Hepatocyte (in vitro differentiated cells): ENCODE measurements at regions not wholly inside any gene's neighbourhood (a gene's known extent, or its start where the extent isn't known, plus 50 kb on each side); places are given as distances from the start of the nearest gene placed in this dataset.
A peak's percentile ranks its signal among the peaks of the same experiment; 100 is the strongest.

Experiments
- CTCF ChIP-seq: fragments of 200-600 bp; sonication (generic); IDR thresholded peaks from 2 replicates; pipeline ENCODE4 v1.5.1; 2016; ENCODE audit warnings: antibody characterized with exemption, mild to moderate bottlenecking; ENCODE audit not compliant: poor library complexity
- EZH2 ChIP-seq: fragments of 200-600 bp; sonication (generic); IDR thresholded peaks from 2 replicates; pipeline ENCODE4 v1.6.1; 2016; ENCODE audit warnings: antibody characterized with exemption, mild to moderate bottlenecking, borderline replicate concordance

GRCh38 chr3:182618085-182618732, 175.1 kb upstream of the ATP11B start:
- peak; percentile 89 for TF ChIP-seq CTCF
- TF ChIP-seq EZH2: no peak
